ENCODE measurements at regions not wholly inside any gene's neighbourhood (a gene's known extent, or its start where the extent isn't known, plus 50 kb on each side); places are given as distances from the start of the nearest gene placed in this dataset.
"Not testable (repeated sequence)": the region's sequence is repeated elsewhere in the genome, so short reads cannot be mapped to it uniquely, and the experiment has no call there.

GRCh38 chr11:89613911-89614310 lies 96.2 kb upstream of the TRIM77 start:
- CTCF ChIA-PET, result no interaction called here
- POLR2A ChIA-PET, result no interaction called here

GRCh38 chr11:89614428-89614827 lies 95.7 kb upstream of the TRIM77 start:
- CTCF ChIA-PET, POLR2A ChIA-PET: not testable (repeated sequence)

GRCh38 chr11:89615642-89616041 lies 94.5 kb upstream of the TRIM77 start:
- POLR2A ChIA-PET, CTCF ChIA-PET: not testable (repeated sequence)

- CTCF ChIA-PET, POLR2A ChIA-PET: not testable (repeated sequence)
These were observed 93.9 kb upstream of the TRIM77 start for GRCh38 chr11:89616161-89616560.

- POLR2A ChIA-PET, CTCF ChIA-PET: not testable (repeated sequence)
These were observed 93.0 kb upstream of the TRIM77 start for GRCh38 chr11:89616999-89617602.

GRCh38 chr11:89620721-89621120 lies 89.4 kb upstream of the TRIM77 start:
- CTCF ChIA-PET, POLR2A ChIA-PET: not testable (repeated sequence)

GRCh38 chr11:89625171-89625570 lies 84.9 kb upstream of the TRIM77 start:
- CTCF ChIA-PET, result no interaction called here
- POLR2A ChIA-PET, result no interaction called here

- ChIA-PET POLR2A (no interaction called here), CTCF (no interaction called here)
These were observed 83.7 kb upstream of the TRIM77 start for GRCh38 chr11:89626366-89626765.

GRCh38 chr11:89626881-89627280 lies 83.2 kb upstream of the TRIM77 start:
- POLR2A ChIA-PET, CTCF ChIA-PET: not testable (repeated sequence)

GRCh38 chr11:89633135-89633705 lies 76.9 kb upstream of the TRIM77 start:
- CTCF ChIA-PET, result no interaction called here

GRCh38 chr11:89640777-89641176 lies 69.3 kb upstream of the TRIM77 start:
- POLR2A ChIA-PET, CTCF ChIA-PET: not testable (repeated sequence)

More at GRCh38 chr11:89633135-89633705, 76.9 kb upstream of the TRIM77 start:
- POLR2A ChIA-PET, result no interaction called here

GRCh38 chr11:89648232-89648631 lies 61.9 kb upstream of the TRIM77 start:
- CTCF ChIA-PET, POLR2A ChIA-PET: not testable (repeated sequence)

GRCh38 chr11:89648996-89649395 lies 61.1 kb upstream of the TRIM77 start:
- POLR2A ChIA-PET, CTCF ChIA-PET: not testable (repeated sequence)

- POLR2A ChIA-PET, CTCF ChIA-PET: not testable (repeated sequence)
These were observed 55.4 kb upstream of the TRIM77 start for GRCh38 chr11:89654669-89655068.

GRCh38 chr11:89658767-89659166 lies 51.3 kb upstream of the TRIM77 start:
- CTCF ChIA-PET, POLR2A ChIA-PET: not testable (repeated sequence)

GRCh38 chr11:89659414-89659813 lies 50.7 kb upstream of the TRIM77 start:
- CTCF ChIA-PET, POLR2A ChIA-PET: not testable (repeated sequence)

GRCh38 chr11:89660234-89660633 lies 49.9 kb upstream of the TRIM77 start:
- ChIA-PET CTCF (no interaction called here), POLR2A (no interaction called here)
